Fibroblast of gingiva (primary cell): ENCODE measurements at regions not wholly inside any gene's neighbourhood (a gene's known extent, or its start where the extent isn't known, plus 50 kb on each side); places are given as distances from the start of the nearest gene placed in this dataset.
"Not testable (repeated sequence)": the region's sequence is repeated elsewhere in the genome, so short reads cannot be mapped to it uniquely, and the experiment has no call there.

Source experiments
- DNase-seq: peaks from one replicate; pipeline ENCODE4 v3.0.0-alpha.2; 2011; ENCODE audit warnings: low read depth

DNA sequence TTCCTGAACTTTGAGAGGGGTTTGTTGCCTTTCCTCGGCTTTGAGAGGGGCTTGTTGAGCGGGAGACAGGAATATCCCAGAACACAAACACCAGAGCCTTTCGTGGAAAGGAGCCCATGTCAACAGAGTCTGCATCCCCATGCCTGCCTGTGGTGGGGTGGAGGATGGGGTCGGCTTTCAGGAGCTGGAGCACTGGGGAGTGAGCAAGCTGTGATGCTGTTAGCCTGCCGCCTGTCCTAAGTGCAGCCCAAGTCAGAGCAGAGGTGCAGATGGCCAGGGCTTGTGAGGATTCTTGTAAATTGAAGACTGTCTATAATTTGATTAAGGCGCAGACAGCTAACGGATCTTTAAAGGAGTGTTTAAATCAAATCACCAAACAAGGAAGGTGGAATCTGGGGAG, 103.3 kb upstream of the ANK2 start:
- DNase-seq: no peak

DNA sequence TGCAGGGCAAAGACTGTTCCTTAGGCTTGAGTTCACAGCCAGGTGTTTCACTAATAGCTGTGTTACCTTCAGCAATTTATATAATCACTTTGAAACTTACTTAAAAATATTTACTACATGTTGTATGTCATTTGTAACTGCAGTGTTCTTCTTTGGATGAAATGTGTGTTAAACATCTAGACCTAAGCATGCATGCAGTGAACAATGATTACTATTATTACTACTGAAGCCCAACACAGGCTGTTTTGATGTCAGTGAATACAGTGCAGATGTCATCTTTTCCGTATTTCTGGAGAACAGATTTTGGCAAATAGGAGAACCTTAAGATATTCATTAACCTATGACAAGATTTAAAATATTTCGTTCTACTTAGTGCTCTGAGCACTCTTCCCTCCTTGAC, 101.8 kb upstream of the ANK2 start:
- no peak for DNase-seq

DNA sequence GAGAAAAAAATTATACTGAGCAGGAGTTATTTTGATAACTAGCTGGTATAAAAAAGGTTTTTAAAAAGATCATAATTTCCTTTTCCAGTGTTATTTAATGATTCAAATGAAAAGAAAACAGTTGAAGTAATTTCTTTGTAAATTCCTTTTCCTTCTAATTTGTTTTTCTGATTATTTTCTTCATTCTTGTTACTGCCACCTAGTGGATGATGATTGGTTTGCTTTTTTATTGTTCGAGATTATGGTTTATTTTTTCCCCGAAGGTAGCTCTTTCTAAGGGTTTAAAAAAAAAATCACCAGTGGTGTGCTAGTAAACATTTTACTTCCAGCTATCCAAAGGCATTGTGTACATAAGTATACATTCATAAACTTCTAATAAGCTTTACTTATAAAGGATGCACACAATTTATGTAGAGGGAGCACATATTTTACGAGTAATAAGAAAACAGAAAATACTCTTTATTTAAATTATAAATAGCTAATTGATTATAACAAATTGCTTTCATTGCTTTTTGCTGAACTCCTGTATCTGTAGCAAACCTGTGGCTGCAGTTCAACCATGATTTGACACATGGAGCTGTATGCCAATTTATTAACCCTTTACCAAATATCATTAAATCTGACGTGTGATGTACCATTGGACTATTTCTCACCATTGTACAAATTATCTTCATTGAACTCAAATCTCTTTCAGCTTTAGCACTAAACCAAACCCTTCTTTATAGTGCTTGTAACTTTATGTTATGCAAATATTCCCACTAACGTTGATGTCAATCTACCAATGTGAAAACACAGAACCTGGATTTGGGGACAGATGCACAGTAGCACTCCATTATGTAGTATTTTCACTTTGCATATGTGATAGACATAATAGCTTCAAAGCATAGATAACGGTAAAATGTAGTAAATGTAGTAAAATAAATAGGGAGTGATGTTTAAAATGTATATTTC, 97.8 kb upstream of the ANK2 start:
- DNase-seq: no peak

DNA sequence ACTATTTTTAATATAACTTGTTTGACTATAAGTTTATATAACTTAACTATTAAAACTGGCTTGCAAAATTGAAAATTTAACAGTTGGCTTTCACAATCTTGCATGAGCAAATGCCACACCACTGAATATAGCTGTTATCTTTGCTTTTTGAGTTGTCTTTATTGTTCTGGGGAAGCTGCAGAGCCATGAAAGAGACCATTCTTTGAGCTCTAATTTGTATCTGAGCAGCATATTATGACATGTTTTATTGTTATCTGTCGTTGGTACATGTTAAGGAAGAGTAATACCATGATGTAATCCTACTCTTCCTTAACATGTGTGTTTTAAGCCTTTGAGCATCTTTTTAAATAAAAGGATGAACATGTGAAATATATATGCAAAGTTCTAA, 97.1 kb upstream of the ANK2 start:
- DNase-seq: no peak

DNA sequence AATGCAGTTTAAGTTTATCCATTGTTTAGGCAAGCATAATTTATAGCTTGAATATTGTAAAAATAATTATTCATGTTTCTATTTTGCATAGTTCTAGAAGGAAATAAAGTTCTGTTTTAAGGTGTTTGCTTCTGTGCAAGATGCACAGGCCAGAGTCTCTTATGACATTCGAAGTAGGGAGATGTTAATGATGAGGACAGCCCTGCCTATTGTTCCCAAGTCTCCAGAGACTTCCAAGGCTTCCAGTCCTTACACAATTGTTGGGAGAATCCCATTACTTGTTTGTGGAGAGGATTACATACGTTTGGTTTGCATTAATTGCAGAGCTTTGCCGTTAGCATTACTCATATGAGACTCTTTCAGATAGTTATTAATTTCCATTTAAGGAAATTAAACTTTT, 96.2 kb upstream of the ANK2 start:
- no peak for DNase-seq

DNA sequence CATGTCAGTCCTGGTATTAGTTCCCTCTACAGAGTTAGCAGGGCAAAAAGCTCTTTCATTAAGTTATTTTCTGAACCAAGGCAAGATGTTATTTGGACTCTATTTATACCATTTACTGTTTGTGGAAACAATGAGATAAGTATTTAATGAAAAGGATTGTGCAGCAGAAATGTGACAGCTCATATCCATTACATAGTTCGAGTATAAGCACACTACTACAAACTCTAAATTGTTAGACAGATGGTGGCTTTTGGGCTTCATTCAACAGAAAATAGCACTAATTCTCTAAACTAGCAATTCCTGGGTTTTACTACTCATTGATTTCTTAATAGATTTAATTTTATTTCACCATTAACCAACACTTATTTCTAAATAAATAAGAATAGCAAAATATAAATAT, 95.2 kb upstream of the ANK2 start:
- no peak for DNase-seq

DNA sequence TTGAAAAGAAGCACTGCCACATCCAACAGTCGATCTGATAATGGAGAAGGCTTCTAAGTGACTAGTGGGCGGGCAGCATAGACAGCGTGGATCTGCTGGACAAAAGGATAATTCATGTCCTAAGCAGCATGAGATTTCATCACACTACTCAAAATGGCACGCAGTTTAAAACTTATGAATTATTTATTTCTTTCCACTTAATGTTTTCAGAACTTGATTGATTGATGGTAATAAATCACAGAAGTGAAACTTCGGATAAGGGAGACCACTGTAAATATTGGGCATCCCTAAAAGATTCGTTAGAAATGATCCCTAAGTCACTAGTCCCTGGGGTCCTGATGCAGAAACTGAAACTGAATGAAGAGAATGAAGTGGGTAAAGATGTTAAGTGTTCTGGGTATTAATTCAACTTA, 93.0 kb upstream of the ANK2 start:
- no peak for DNase-seq

DNA sequence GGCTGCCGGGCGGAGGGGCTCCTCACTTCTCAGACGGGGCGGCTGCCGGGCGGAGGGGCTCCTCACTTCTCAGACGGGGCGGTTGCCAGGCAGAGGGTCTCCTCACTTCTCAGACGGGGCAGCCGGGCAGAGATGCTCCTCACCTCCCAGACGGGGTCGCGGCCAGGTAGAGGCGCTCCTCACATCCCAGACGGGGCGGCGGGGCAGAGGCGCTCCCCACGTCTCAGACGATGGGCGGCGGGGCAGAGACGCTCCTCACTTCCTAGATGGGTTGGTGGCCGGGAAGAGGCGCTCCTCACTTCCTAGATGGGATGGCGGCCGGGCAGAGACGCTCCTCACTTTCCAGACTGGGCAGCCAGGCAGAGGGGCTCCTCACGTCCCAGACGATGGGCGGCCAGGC, 91.7 kb upstream of the ANK2 start:
- DNase-seq: not testable (repeated sequence)

DNA sequence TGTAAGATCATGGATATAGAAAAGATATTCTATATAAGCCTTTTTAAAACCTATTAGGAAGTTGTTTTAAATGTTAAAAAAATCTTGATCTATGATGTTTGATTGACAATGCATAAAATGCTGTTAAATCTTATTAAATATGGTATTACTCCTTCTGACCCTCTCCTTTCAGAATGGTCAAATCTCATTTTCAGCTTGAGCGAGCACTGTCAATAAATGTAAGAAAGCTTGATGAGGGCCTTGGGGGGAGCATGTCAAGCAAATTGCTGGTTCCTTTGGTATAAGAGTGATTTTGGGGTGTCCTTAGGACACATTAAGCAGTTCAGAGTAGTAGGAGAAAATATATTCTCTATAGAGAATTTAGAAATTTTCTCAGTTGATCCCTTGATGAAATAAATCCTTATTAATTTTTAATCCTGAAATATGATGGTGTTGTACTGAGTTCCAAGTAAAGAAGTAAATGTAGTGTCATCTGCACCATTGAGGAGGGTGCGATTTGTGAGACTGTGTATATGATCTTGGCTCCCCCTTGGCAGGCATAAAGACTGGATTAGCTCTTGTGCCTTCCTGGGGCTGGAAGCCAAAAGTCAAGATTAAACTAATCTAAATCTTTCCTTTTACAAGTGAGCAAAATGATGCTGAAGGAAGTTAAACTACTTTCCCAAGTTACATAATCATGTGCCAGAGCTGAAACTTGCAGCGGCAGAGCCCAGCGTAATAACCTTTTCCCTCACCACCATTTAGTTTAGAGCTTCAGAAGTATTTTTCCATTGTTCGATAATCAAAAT, 82.6 kb upstream of the ANK2 start:
- DNase-seq: no peak

DNA sequence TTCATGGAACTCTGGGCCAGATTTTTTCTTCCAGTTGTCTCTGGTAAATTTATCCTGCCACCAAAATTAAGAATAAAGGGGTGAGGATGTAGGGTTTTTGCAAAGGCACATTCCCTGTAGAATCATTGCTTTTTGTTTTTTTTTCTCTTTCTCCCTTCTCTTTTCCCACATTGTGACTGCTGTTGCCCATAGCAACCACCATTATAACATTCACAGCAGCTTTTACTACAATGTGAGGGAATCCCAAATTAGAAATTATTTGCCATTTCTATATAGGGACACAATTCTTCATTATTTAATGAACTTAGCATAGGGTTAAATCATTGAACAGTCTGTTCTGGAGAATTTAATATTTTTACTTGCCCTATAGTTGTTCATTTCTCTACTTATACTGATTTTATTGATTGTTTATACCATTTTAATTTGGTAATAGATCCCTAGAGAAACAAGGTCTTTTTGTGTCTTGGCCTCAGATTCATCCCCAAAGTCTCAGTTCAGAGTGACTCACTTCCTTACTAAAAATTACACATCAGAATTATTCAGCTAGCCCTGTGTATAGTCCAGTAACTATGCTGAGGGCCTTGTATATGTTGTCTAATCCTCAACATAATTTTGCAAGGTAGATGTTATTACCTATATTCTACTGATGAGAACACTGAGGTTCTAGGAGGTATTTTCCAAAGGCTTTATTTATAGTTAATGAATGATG, 80.8 kb upstream of the ANK2 start:
- DNase-seq: no peak

DNA sequence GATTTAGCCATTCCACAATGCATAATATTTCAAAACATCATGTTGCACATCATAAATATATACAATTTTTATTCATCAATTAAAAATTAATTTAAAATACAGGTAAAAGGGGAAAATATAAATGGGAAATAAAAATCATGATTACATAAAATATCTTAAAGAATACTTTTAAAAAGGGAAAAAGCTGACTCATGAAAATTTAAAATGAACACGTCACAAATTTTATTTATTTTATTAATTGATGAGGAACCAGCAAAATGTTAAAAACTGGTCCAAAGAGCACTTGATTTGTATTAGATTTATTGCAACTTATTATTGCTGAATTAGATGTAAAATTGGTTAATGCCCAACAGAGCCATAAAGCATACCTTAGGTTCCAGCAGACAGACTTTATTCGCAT, 78.5 kb upstream of the ANK2 start:
- DNase-seq: no peak

DNA sequence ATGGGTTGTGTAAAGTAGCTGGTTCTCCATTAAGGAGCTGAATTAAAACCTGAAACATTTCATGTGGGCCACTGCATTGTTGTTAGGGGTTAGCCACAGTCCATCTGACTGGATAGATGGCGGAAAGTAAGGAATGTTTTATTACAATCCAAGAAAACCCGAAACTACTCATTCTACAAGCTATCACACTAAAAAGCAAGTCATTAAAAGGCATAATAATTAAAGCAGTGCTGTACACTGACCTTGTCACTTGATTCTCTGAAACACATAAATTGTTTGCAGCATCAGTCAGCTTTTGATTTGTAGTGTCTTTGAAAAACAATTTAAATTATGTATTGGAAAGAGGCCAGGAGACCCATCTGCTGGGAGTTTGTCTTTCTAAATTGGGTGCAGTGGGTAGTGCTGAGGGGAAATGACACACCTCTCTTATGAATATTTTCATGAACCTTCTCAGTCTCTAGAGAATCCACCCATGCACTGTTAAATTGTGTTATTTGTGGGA, 75.7 kb upstream of the ANK2 start:
- no peak for DNase-seq

DNA sequence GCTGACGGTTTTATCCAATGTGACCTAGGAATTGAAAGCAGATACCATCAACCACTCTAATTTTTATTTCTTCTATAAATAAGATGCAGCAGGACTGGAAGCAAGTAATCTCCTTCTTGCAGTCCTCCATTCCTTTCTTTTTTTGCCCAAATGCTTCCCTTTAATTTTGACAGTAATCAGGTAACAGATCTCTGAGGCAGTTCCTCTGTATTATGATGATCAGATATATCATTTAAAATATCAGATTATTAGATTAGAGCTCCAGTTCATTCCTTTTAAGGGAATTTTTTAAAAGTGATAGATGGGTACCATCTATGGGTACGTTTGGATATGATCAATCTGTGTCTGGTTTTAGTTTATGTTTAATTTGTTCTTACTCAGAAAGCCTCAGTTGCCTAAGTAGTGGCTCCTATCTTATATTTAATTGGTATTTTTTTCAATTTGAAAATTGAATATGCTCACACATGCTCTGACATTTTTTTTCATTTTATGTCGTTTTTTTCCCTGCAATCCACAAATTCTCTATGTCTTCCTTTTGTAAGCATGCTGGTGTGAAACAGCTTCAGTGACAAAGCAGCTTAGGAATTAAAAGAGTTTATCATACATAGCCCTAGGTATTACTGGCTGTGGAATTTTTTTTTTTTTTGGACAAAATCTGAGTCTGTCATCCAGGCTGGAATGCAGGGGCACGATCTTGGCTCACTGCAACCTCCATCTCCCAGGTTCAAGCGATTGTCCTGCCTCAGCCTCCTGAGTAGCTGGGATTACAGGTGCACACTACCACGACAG, 73.7 kb upstream of the ANK2 start:
- no peak for DNase-seq

DNA sequence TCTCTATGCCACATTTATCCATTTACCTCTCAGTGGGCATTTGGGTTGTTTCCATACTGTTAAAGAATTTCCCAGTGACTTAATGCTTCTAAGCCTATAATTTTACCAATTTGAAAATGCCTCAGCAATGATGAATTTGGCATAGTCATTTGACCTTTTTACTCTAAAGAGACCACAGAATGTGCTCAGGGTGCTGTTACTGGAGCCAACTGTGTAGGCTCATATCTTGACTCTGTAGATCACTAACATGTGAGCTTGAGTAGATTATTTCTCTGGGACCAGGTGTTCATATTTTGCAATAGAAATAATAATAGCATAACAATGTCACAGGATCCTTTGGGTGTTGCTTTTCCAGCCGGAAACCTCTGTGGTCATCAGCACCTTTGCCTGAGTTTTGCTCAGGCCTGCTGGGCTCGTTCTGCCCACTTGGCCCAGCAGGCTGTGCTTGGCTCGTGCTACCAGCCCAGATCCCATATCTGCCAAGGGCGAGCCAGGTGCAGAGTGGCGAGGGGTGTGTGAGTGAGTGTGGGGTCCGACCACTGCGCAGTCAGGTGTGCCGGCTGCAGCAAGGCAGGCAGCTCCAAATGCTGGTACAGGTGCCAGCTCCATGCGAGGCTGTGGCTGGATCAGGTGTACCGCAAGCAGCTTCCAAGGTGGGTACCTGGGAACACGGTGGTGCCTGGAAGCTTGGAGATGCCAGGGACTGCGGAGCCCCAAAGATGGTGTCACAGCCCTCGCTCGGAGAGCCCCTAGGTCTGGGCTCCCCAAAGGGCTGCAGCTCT, 70.6 kb upstream of the ANK2 start:
- peak; percentile 18 for DNase-seq

DNA sequence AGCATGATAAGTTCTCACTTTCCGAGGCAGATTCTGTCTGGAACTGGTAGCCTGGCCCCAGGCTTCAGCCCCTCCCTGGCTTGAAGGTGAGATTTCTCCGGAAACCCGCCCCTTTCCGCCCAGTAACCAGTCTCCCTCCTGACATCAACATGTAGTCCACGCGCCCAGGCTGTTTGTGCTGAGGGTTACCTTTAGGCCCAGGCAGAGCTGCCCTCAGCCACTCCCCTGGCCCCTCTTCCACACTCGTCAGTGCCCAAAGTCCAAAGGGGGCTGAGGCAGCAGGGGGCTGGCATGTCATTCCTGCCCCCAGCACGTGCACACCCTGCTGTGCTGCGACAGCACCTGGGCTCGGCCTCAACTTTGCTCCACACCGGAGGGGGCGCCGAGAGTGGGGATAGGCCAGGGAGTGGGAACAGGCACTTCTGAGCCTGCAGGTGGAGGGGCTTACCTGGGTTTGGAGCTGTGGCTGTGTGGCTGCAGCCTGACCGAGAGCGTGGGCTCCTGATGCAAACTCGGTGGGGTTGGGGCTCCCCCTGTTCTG, 69.5 kb upstream of the ANK2 start:
- no peak for DNase-seq

DNA sequence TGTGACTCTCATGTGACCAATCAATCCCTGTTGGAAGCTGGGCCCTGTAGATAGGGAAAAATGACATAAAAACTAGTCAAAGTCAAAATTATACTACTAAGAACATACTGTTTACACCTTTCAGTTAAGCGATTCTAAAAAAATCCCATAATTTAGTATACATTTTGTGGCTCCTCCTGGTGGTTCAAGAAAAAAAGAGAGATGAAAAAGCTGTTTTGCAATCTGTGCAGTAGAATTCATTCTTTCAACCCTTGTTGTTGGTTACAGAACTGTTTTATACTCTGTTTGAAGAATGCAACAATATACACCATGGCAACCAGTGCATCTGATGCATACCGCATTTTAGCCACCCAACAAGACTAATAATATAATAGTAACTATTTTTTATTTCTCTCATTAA, 66.8 kb upstream of the ANK2 start:
- DNase-seq: peak; percentile 23

DNA sequence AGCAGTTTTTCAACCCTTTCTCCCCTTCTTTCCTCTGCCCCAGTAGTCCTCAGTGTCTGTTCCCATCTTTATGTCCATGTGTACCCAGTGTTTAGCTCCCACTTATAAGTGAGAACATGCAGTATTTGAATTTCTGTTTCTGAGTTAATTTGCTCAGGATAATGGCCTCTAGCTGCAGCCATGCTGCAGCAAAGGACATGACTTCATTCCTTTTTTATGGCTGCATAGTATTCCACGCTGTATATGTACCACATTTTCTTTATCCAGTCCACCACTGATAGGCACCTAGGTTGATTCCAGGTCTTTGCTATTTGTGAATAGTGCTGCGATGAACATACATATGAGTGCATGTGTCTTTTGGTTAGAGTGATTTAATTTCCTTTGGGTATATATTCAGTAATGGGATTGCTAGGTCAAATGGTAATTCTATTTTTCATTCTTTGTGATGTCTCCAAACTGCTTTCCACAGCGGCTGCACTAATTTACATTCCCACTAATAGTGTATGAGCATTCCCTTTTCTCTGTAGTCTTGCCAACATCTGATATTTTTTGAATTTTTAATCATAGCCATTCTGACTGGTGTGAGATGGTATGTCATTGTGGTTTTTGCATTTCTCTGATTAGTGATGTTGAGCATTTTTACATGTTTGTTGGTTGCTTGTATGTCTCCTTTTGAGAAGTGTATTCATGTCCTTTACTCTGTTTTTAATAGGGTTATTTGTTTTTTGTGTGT, 54.6 kb upstream of the ANK2 start:
- no peak for DNase-seq
